Choroid plexus epithelial cell (primary cell): ENCODE measurements at regions not wholly inside any gene's neighbourhood (a gene's known extent, or its start where the extent isn't known, plus 50 kb on each side); places are given as distances from the start of the nearest gene placed in this dataset.

Source experiments
- DNase-seq: peaks from one replicate; pipeline ENCODE4 v3.0.0-alpha.2; 2010; ENCODE audit warnings: low read depth
- H3K4me3 ChIP-seq: 2 replicates; pipeline ENCODE4 v1.5.1; 2011; ENCODE audit warnings: low read depth, mild to moderate bottlenecking, control low read depth, low read length, moderate library complexity
- TF ChIP-seq, protein P1 (sequence below): conservative IDR thresholded peaks from 2 replicates; pipeline ENCODE4 v1.5.1; 2011; ENCODE audit warnings: low read depth, mild to moderate bottlenecking, control low read depth, inconsistent platforms, low read length, moderate library complexity

- no peak for DNase-seq
- TF ChIP-seq, protein P1, sequence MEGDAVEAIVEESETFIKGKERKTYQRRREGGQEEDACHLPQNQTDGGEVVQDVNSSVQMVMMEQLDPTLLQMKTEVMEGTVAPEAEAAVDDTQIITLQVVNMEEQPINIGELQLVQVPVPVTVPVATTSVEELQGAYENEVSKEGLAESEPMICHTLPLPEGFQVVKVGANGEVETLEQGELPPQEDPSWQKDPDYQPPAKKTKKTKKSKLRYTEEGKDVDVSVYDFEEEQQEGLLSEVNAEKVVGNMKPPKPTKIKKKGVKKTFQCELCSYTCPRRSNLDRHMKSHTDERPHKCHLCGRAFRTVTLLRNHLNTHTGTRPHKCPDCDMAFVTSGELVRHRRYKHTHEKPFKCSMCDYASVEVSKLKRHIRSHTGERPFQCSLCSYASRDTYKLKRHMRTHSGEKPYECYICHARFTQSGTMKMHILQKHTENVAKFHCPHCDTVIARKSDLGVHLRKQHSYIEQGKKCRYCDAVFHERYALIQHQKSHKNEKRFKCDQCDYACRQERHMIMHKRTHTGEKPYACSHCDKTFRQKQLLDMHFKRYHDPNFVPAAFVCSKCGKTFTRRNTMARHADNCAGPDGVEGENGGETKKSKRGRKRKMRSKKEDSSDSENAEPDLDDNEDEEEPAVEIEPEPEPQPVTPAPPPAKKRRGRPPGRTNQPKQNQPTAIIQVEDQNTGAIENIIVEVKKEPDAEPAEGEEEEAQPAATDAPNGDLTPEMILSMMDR: no peak
Observed at GRCh38 chr2:217419055-217419671, 559.3 kb upstream of the TNP1 start.

DNA sequence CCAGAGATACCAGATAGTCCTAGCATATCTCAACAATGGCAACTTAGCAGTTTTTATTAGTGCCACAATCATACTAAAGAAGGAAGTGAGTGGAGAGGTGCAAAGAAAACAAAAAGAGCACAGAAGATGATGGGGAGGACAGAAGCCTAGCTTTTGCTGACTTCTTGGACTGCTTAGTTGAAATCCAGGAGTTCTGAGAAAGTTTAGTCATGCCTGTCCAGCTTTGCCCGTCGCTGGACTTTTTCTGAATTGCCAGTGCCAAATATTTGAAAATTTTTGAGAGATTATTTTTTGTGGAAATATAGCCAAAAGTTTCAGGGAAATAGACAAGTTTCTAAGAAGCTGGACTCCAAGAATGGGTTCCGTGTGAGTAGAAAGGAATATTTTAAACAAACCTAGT is 558.7 kb upstream of the TNP1 start:
- TF ChIP-seq, protein P1: no peak
- no peak overlapping the region for H3K4me3 ChIP-seq
- no peak for DNase-seq

More at GRCh38 chr2:217419055-217419671, 559.3 kb upstream of the TNP1 start:
- no peak overlapping the region for H3K4me3 ChIP-seq

- TF ChIP-seq, protein P1: no peak
- no peak for DNase-seq
- no peak overlapping the region for H3K4me3 ChIP-seq
Observed at GRCh38 chr2:217418090-217418489, 558.2 kb upstream of the TNP1 start.

DNA sequence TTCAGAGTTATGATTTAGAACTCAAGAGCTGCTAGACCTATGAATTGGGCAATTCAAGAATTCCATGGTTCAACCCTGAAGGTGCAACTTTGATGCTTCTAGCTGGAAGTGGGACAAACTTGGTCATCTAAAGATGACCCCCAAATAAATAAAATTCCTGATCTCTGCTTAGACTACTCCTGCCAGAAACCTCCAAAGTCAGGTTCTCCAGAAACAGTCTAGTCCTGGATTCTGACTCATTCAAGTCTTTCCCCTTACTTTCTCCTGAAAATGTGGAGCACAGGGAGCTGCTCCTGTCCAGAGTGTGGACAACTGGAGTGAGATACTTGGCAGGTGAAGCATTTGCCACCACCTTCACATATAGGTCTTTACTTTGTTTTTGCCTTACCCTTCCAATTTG is 557.7 kb upstream of the TNP1 start:
- no peak overlapping the region for H3K4me3 ChIP-seq
- TF ChIP-seq, protein P1: no peak
- DNase-seq: no peak

- TF ChIP-seq, protein P1: no peak
- no peak overlapping the region for H3K4me3 ChIP-seq
- DNase-seq: no peak
Observed at GRCh38 chr2:217415316-217415715, 555.5 kb upstream of the TNP1 start.

DNA sequence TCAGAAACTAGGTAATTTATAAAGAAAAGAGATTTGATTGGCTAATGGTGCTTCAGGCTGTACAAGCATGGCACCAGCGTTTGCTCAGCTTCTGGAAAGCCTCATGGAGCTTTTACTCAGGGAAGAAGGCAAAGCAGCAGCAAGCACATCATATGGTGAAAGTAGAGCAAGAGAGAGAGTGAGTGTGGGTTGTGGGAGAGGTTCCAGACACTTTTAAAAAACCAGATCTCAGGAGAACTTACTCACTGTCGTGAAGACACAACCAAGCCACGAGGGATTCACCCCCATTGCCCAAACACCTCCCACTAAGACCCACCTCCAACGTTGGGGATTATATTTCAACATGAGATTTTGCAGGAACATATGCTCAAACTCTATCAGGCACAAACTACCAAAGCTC is 554.6 kb upstream of the TNP1 start:
- no peak for DNase-seq
- TF ChIP-seq, protein P1: no peak
- H3K4me3 ChIP-seq: no peak overlapping the region

GRCh38 chr2:217413193-217413592 is 553.3 kb upstream of the TNP1 start:
- peak; percentile 47 for DNase-seq

More at GRCh38 chr2:217413193-217413592, 553.3 kb upstream of the TNP1 start:
- TF ChIP-seq, protein P1: no peak
- no peak overlapping the region for H3K4me3 ChIP-seq
